ENCODE measurements at regions not wholly inside any gene's neighbourhood (a gene's known extent, or its start where the extent isn't known, plus 50 kb on each side); places are given as distances from the start of the nearest gene placed in this dataset.
"Not testable (repeated sequence)": the region's sequence is repeated elsewhere in the genome, so short reads cannot be mapped to it uniquely, and the experiment has no call there.

- TF ChIP-seq, protein P1, sequence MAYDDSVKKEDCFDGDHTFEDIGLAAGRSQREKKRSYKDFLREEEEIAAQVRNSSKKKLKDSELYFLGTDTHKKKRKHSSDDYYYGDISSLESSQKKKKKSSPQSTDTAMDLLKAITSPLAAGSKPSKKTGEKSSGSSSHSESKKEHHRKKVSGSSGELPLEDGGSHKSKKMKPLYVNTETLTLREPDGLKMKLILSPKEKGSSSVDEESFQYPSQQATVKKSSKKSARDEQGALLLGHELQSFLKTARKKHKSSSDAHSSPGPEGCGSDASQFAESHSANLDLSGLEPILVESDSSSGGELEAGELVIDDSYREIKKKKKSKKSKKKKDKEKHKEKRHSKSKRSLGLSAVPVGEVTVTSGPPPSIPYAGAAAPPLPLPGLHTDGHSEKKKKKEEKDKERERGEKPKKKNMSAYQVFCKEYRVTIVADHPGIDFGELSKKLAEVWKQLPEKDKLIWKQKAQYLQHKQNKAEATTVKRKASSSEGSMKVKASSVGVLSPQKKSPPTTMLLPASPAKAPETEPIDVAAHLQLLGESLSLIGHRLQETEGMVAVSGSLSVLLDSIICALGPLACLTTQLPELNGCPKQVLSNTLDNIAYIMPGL (CRISPR knock-in tag; IDR thresholded peaks at IDR 0.05; ENCODE audit: borderline replicate concordance), result no peak
Observed at GRCh38 chr7:80997841-80998240, 79.0 kb upstream of the SEMA3C start (continued).

- DNase-seq (ENCODE audit: low read depth in 1 of 2, low spot score in 1 of 2); FAIRE-seq; H3K4me1 ChIP-seq; ATAC-seq; H3K9me3 ChIP-seq; H3K4me2 ChIP-seq; H3K4me3 ChIP-seq; CTCF ChIA-PET; POLR2A ChIA-PET: not testable (repeated sequence)
- 83% methylated on average over 2 of the region's 2 CpGs for WGBS (ENCODE audit: missing lambda C conversion rate)
- 0 out of 6 replicates have a peak overlapping the region, but pooled peaks of 1 of the 2 experiments have one; percentile 35 for H3K27ac ChIP-seq
Observed at GRCh38 chr7:80996236-80996635, 77.4 kb upstream of the SEMA3C start.

- ATAC-seq (no peak), DNase-seq (ENCODE audit: low read depth in 1 of 2, low spot score in 1 of 2) (no peak), FAIRE-seq (no peak)
- no peak overlapping the region for H3K4me3 ChIP-seq
- WGBS (ENCODE audit: missing lambda C conversion rate), result 79% methylated on average over 5 of the region's 5 CpGs
- H3K27ac ChIP-seq, result 0 out of 6 replicates have a peak overlapping the region, but pooled peaks of 1 of the 2 experiments have one; percentile 38
- POLR2A ChIA-PET, result no interaction called here
- CTCF ChIA-PET, result no interaction called here
- H3K9me3 ChIP-seq, result no peaks in the 10 kb centered on the region
- no peaks in the 10 kb centered on the region for H3K4me1 ChIP-seq
- TF ChIP-seq POLR2A (IDR thresholded peaks at IDR 0.05; ENCODE audit: low read length) (no peak), CEBPB (IDR thresholded peaks at IDR 0.05) (no peak), BHLHE40 (IDR thresholded peaks at IDR 0.05; ENCODE audit: low read depth, low read length) (no peak), ZSCAN20 (CRISPR knock-in tag; IDR thresholded peaks at IDR 0.05) (no peak), HES2 (IDR thresholded peaks at IDR 0.05) (no peak), EP300 (IDR thresholded peaks at IDR 0.05) (no peak), MAZ (IDR thresholded peaks at IDR 0.05; ENCODE audit: borderline replicate concordance, low read depth, low read length) (no peak)
- TF ChIP-seq, protein P2, sequence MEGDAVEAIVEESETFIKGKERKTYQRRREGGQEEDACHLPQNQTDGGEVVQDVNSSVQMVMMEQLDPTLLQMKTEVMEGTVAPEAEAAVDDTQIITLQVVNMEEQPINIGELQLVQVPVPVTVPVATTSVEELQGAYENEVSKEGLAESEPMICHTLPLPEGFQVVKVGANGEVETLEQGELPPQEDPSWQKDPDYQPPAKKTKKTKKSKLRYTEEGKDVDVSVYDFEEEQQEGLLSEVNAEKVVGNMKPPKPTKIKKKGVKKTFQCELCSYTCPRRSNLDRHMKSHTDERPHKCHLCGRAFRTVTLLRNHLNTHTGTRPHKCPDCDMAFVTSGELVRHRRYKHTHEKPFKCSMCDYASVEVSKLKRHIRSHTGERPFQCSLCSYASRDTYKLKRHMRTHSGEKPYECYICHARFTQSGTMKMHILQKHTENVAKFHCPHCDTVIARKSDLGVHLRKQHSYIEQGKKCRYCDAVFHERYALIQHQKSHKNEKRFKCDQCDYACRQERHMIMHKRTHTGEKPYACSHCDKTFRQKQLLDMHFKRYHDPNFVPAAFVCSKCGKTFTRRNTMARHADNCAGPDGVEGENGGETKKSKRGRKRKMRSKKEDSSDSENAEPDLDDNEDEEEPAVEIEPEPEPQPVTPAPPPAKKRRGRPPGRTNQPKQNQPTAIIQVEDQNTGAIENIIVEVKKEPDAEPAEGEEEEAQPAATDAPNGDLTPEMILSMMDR (IDR thresholded peaks at IDR 0.05), result no peak
- H3K4me2 ChIP-seq, result 0 out of 3 replicates have a peak overlapping the region, but pooled peaks have one; percentile 17
Observed at GRCh38 chr7:80991654-80992053, 72.8 kb upstream of the SEMA3C start.

- ChIA-PET CTCF (interaction anchor here (1.2 kb wide), 2 partner anchors 17 to 64 kb away, joined by 3 to 4 read pairs; no protein-coding TSS in a partner anchor), POLR2A (no interaction called here)
- Histone ChIP-seq H3K9me3 (0 out of 3 replicates have a peak, but pooled peaks cover 3% of the 10 kb centered on the region), H3K4me2 (no peak overlapping the region), H3K4me1 (no peaks in the 10 kb centered on the region), H3K27ac (no peak overlapping the region), H3K4me3 (no peak overlapping the region)
- no peak for TF ChIP-seq ZNF302 (CRISPR knock-in tag; IDR thresholded peaks at IDR 0.05)
- no peak for TF ChIP-seq HES2 (IDR thresholded peaks at IDR 0.05)
- TF ChIP-seq JUN (IDR thresholded peaks at IDR 0.05), result no peak
- no peak for TF ChIP-seq HOXA7 (CRISPR knock-in tag; IDR thresholded peaks at IDR 0.05)
- no peak for TF ChIP-seq EP300 (IDR thresholded peaks at IDR 0.05)
- no peak for TF ChIP-seq EHMT2 (IDR thresholded peaks at IDR 0.05; ENCODE audit: low read depth)
- TF ChIP-seq, protein P3, sequence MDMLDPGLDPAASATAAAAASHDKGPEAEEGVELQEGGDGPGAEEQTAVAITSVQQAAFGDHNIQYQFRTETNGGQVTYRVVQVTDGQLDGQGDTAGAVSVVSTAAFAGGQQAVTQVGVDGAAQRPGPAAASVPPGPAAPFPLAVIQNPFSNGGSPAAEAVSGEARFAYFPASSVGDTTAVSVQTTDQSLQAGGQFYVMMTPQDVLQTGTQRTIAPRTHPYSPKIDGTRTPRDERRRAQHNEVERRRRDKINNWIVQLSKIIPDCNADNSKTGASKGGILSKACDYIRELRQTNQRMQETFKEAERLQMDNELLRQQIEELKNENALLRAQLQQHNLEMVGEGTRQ (IDR thresholded peaks at IDR 0.05), result no peak
- no peak for TF ChIP-seq MAFK (IDR thresholded peaks at IDR 0.05; ENCODE audit: partially characterized antibody)
- TF ChIP-seq, protein P2 (IDR thresholded peaks at IDR 0.05), result no peak
- no peak for TF ChIP-seq HOXB5 (CRISPR knock-in tag; IDR thresholded peaks at IDR 0.05)
- TF ChIP-seq PHF8 (IDR thresholded peaks at IDR 0.05; ENCODE audit: borderline replicate concordance, low read depth), result no peak
- FAIRE-seq (no peak), ATAC-seq (no peak), DNase-seq (ENCODE audit: low read depth in 1 of 2, low spot score in 1 of 2) (no peak)
- WGBS (ENCODE audit: missing lambda C conversion rate), result 87% methylated on average over 1 of the region's 1 CpG
Observed at GRCh38 chr7:80984619-80985018, 65.8 kb upstream of the SEMA3C start.
